HG03280 (cell line): ENCODE measurements at regions not wholly inside any gene's neighbourhood (a gene's known extent, or its start where the extent isn't known, plus 50 kb on each side); places are given as distances from the start of the nearest gene placed in this dataset.

Experiments used
- ATAC-seq: cut with Tn5 transposase; IDR thresholded peaks from one replicate; pipeline ENCODE4 v1.9.1; 2021; ENCODE audit warnings: mild to moderate bottlenecking, moderate library complexity; ENCODE audit not compliant: unreplicated experiment

DNA sequence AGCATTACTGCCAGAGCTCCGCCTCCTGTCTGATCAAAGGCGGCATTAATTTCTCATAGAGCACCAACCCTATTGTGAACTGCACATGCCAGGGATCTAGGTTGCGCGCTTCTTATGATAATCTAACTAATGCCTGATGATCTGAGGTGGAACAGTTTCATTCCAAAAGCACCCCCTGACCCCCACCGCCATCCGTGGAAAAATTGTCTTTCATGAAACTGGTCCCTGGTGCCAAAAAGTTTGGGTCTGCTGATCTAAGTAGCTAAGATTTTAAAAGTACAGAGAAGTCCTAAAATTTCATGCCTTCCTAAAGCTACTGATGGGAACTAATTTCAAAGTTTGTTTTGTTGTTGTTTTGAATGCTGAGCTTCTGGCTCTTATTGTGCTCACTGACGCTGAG is 281.6 kb downstream of the PRL start:
- ATAC-seq = no peak

DNA sequence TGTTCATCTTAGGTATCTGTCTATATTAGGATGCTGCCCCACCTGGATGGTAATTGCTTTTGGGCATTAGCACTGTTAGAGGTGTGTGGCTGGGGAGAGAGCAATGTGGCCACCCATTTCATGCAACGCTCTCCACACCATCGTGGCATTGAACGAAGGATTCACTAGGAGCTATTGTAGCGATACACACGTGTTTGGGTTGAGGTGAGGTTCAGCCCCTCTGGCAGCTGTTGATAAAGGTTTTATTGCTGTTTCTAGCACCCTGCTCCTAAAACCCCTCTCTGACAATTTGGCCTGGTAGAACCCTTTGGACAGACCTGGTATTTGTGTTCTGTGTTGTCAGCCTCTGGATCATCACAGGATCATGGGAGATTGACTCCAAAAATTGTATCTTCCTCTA is 280.9 kb downstream of the PRL start:
- ATAC-seq = no peak

DNA sequence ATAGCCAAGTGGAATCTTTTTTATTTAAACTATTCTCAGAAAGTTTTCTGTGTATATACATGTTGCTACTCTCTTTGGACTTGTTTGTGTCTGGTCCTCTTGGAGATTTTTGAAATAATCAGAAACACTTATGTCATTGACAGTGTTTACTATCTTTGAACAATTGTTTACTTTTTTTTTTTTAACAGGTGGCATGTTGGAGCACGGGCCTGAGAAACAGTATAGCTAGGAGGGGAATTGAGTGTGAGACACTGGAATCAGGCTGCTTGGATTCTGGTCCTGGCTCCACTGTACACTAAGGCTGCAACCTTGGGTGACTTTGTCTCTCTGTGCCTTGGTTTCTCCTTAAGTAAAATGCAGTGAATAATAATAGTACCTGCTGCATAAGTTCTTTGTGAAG is 279.6 kb downstream of the PRL start:
- ATAC-seq = no peak

DNA sequence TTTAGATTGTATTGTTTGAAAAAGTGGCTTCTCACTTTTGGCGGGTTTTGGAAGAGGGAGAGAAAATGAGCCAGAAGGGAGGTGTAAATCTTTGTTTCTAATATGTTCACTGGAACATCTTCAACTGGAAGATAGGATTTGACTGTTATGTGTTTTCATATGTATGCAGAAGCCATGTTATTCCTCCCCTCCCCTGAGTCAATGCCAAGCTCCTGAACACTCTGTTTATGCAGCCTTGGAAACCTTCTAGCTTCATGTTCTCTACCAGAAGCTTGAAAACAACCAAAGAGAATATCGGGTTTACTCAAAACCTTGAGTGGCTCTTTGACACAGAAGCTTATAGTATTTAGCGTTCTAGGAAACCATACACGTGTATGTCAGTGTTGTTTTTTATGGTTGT is 279.1 kb downstream of the PRL start:
- ATAC-seq = no peak

DNA sequence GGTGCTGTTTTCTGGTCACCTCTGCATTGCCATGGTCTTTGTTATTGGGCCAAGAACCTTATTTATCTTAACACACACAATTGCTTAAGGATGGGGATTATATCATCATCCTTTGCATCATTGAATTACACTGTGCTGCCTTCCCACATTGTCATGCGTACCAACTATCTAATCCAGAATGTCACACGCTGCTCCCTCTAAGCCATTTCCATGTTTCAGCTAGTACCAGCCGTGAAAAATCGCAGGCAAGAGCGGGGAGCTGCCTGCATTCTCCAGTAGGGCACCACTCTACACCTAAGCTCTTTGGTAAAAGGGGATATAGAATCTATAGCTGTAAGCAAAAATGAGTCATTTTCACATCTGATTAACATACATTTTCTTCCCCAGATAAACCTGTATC is 277.0 kb downstream of the PRL start:
- ATAC-seq = no peak

DNA sequence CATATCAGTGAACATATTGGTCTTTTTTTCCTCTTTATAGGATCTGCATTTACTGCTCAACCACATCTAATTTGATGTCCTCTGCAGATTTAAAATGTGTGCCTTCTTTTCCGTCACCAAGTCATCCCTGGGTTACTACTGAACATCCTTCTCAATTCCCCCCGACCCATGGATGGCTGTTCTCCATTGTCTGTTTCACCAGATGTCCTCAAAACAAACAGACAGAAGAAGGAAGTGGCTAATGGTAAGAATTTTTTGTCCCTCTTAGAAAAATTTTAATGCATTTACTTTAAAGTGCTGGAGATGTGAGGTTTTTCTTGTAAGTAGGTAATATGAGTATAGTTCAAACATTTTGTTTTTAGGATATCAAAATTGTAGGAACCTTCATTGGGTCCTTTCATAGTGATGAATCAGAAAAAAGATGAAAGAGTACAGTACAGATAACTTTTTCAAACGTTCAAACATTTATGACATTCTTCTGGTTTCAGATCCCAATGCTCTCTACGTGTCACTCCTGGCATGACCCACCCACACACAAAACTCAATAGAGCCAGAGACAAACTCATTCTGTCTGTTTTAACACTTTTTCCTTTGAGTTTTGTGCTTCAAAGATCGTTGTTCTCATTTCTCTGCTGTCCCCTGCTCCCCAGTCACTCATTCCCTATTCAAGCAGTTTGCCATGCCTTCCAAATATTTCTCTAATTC is 276.4 kb downstream of the PRL start:
- no peak for ATAC-seq

DNA sequence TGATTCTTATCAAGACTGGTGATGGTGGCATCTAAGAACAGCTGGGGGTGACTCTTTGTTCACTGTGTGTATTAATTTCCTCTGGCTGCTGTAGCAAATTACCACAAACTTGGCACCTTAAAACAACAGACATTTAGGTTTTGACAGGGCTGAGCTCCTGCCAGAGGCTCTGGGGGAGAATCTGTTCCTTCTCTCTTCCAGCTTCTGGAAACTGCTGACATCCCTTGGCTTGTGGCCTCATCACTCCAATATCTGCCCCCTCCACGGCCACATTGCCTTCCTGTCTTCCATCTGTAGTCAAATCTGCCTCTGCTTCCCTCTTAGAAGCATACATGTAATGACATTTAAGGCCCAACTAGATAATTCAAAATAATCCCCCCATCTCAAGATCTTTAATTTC is 274.9 kb downstream of the PRL start:
- ATAC-seq = no peak

DNA sequence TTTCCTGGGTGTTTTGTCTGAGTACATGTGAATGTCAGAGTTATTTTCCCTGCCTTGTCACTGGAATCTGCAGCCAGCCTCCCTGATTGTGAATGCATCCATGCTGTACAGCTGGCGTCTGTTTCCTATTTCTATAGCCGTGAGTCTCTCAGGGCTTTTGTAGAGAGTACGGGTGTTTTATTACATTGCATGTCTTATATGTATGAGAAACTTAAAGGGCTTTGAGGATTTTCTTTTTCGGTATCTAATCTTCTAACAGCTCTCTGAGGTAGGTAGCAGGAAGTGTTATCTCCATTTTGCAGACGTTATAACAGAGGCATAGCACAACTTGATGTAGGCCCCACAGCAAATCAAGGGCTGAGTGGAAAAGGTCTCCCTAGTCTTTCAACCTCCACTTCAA is 272.9 kb downstream of the PRL start:
- ATAC-seq = no peak

DNA sequence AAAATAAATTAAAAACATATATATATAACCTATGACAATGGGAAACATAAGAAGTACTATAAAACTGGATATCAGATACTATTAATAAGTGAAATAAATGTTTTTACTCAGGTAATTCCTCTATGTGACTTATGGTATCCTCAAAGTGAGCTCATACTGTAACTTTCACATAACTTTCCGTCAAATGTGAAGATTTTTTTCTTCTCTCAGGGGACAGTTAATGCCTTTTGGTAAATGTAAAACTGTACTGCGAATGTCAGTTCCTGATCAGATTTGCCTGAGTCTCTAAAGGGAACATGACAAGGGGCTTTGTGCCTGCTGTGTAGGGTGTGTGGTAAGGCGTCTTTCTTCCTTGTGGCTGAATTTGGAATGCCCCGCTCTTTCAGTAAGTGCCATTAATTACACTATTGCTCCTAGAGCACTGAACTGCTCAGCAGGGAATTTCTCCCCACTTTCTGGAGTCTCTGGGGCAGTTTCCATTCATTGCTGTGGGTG is 271.8 kb downstream of the PRL start:
- ATAC-seq = peak; percentile 30

DNA sequence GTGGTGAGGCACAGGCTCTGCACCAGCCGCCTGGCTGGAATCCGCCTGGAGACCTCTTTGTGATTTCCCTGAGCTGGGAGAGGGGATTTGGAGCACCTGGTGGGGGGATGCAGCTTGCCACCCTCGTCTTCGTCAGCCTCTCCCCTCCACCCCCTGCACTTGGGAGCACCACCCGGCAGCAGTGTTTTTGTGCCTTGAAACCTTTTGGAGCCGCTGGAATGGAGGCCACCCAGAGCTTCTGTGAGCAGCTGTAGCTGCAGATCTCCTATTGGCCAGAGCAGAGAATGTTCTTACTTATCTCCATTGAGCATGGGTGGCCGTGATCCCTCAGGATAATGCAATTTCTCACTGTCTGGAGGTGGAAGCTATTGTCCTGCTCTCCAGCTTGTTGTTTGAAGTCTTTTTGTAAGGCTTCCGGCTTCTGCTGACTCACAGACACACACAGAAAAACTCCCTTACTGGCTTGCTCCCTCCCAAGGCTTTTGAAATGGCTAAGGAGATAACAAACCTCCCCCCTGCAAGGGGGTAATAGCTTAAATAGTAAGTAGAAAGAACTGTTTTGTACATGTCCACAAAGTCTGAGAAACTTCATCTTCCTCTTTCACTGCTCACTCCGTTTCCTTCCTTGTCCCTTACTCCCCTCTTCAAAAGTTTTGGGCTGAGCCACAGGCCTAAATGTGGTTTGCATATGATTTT is 271.2 kb downstream of the PRL start:
- peak; percentile 59 for ATAC-seq

DNA sequence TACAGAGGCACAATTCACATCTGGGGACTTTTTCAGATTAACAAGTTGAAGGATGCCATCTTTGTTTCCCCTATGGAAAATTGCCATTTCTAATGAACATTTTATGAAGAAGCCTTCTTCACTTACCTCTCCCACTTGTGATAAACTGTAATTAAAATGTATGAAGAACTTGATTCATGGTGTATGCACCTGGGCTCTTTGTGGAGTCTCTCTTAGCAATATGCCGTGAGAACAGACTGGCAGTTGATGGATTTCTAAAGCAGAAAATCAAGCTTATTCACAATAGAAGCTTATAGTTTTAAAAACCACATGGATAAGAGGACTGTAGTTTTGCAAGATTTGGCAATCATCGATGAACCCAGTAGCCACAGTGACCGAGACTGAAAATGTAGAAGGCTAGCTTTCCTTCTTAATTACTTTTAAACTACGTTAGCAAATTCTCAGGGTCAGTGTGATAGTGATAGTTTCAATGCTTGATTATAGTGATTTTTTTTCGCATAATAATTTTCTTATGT is 270.6 kb downstream of the PRL start:
- ATAC-seq = no peak

DNA sequence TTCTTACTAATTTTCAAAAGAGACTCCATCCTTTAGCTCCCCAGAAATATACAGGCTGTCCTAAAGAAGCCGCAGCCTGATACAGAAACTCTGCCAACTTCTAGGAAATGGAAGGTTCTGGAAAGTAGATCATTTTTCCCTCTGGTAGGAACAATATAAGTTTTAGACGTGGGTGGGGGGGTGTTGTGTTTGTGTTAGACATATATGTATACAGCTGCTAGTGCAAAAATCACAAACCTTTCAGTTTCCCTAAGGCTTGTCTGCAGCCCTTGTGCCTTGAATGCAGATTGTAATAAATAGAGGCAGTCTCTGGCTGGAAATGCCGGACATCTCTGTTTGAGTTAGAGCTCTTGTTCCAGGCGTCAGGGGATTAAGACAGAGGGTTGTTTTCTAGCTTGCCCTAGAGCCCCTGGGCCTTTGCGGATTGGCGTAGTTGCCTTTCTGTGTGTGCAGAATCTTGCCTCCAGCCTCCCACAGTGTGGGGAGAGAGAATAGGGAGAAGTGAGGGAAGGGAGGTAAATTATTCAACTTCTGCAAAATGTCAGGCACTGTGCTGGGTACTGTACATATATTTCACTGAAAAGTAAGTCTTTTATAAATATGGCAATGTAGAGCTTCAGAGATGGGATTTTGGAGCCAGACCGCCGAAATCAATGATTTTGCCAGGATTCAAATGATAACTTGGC is 269.7 kb downstream of the PRL start:
- no peak for ATAC-seq

DNA sequence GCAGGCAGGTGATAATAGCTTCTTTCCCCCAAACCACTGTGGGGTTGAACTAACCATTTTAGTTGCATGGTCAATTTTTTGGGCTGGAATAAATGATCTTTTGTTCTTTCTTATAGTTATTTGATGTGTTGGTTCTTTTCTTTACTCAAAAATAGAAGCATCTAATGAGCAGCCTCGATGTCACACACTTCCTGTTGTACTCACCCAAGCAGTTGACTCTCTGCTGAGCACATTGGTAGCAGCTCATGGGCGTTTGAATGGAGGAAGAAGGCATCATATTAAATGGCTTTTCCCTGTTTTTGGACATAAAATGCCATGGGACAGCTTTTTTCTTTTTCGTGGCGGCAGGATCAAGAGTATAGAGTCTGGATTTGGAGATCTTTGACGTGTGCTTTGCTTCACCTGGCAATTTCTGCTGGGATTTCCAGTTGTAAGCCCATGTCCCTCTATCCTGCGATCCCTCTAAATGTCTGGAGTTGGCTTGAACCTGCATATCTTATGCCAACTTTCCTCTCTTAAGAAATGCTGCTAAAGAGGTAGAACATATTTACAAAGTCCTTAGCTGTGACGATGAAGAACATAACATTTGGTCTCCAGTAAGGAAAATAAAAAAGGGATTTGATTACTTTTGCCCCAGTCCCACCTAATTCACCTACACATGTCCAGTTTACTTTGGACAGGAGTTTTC is 268.3 kb downstream of the PRL start:
- no peak for ATAC-seq

DNA sequence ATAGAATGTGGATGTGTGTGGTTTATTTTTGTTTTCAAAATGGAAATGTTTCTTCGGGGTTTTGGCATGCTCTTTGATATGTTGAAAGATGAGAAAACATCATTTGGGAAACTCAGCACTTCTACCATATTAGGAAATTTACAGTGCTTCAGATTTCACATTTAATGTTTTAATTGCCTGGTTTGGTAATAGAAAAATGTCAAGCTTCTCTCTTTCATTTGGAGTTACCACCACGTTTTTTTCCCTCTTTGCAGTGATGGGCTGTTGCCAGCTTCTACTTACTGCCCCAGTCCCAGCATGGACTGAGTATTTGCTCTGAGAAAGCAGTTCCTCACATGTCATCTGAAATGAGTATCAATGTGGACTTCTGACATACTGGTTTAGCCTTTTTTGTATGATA is 267.7 kb downstream of the PRL start:
- no peak for ATAC-seq

DNA sequence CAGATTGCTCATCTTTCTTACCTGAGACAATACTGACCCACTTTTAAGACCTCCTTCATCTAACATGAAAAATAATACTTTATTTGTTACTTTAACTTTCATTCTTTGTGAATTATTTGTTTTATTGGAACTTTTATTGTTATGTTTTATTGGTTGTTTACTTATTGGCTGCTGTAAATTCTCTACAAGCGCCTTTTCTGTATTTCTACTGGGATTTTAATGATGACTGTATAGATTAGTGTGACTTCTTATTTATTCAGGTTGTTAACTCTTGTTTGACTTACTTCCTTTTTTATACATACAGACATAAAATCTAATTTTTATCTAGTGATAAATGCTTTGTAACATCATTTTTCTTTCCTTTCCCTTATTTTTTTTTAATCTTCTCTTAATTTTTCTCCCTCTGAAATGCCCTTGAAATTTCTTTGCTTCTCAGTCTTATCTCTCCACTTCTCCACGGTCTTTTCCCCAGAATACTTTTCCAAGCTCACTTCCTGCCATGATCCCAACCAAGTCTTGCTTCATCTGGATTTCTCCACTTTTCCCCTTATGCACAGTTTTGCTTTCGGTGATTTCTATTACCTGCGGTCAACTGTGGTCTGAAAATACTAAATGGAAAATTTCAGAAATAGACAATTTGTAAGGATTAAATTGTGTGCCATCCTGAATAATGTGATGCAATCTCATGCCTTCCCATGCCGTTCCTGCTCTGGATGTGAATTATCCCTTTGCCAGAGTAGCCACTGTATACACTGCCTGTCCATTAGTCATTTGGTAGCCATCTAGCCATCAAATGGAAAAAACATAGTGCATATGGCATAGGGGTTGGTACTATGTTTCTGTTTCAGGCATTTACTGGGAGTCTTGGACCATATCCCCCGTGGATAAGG is 265.9 kb downstream of the PRL start:
- ATAC-seq = no peak

DNA sequence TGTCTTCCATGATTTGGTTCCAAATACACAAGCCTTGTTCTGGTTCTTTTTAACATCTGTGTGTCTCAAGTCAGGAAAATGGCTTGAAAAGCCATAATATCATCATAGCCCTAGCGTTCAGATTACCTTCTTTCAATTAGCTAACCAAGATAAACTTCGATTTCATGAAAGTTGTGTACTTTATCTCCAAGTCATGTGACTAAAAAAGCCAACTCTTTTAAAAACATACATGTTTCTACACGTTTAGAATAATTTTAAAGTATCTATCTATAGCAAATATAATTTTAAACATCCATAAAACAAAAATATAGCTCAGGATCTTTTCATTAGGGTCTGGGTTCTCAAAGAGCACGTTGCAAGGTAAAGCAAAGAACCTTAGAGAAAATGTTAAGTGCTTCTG is 261.1 kb downstream of the PRL start:
- no peak for ATAC-seq

DNA sequence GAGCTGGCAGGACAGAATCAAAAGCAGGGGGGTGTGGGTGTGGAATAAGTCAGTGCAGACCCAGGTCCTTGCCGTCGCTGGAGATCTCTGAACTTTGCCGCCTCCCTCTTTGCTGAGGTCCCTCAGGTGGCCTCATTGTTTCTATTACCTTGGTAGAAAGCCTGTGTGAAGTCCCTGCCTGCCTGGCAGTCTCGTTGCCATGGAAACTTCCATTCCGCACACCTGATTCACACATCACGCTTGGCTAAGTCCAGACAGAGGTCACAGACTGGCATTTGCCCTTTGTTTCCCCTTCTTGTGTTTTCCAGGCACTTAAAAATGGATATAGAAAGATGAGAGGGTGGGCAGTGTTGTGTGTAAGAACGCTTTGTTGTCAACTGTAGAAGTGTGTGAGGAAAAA is 260.6 kb downstream of the PRL start:
- ATAC-seq = peak; percentile 78

DNA sequence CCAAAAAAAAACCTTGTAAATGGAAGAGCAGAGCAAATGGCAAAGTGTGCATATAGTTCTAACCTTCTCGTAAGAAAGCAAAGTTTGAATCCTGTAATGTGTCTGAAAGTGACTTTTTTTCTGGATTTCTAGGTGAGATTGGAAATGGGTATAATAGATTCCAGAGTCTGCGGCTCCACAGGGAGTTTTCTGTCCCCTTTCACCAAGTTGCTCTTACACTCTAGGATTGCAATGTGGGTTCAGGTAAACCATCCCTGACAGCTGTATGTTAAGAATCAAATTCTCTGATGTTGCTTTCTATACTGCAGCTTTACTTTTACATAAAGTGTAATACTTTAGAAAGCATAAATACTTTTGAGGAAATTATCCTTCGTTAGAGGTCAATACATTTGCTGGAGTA is 260.1 kb downstream of the PRL start:
- no peak for ATAC-seq

DNA sequence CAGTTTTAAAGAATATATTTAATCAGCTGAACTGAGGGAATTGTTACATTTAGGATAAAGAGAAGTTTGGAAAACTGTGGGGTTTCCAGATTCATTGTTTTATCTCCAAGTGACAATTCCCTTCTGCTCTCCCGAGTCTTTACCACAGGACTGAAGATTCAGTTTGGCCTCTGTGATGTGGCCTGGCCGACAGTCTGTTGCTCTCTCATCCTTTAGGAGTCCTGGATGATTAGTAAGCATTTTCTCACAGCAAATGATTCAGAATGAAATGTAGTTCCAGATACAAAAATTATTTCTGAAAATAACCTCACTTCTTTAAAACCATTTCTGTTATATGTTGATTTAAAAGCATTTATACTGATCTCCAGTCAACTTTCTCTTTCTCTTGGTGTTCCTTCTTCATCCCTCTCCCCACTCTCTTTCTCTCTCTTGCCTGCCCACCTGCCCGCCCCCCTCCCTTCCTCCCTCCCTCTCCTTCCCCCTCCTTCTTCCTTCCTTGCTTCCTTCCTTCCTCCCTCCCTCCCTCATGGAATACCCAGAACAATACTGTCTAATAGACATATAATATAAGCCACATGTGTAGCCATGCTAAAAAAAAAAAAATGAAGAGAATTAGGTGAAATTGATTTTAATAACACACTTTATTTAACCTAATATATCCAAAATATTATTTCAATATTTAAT is 254.9 kb downstream of the PRL start:
- no peak for ATAC-seq

DNA sequence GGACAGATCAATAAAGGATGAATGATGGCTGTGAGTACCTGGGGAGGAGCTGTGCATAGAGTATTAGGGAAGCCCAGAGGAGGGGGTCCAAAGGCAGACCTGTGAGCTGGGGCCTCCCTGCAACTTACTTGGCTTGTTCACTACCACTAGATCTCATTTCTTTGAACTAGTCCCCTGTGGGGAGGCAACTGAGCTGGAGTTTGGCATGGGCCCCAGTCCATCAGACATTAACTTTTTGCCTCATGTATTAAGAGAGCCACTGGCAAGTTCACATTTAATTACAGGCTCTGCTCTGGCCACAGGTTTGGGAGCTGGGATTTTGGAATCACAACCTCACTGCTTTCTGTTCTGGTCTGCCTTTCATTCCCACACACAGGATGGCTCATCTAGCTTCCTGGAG is 254.1 kb downstream of the PRL start:
- no peak for ATAC-seq
